ENCODE measurements at regions not wholly inside any gene's neighbourhood (a gene's known extent, or its start where the extent isn't known, plus 50 kb on each side); places are given as distances from the start of the nearest gene placed in this dataset.

DNA sequence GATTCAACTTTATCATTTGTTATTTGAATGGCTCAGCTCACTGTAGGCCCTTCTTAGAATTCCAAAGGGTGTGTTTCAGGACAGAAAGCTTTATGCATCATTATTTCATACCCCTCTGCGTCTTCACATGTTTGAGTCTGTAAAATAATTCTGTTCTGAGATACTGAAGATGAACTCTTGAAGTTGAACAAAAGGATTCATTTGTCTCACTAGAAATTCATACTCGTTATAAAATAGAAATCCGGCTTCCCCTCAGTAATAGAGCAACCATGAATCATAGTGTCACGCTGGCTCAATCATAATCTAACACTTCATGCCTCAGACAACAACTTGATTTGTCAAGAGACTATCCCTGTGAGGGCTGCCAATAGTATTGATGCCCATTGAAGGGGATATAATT is 1015.4 kb upstream of the SEMA6D start:
- Histone ChIP-seq H3K36me3 (ENCODE audit: control insufficient read depth in 2 of 4, insufficient read depth in 4 of 4, low read length in 3 of 4) (no peaks in the 10 kb centered on the region), H3K27me3 (replicated peaks in 1 of 4; ENCODE audit: control insufficient read depth in 3 of 4, extremely low read depth in 1 of 4, insufficient read depth in 3 of 4, low read length in 3 of 4) (no peaks in the 10 kb centered on the region), H3K23ac (ENCODE audit: insufficient read length) (no peak overlapping the region), H2BK120ac (replicated peaks; ENCODE audit: low read depth, low read length) (no peak overlapping the region), H3K4me3 (ENCODE audit: extremely low read depth in 1 of 4, insufficient read depth in 2 of 4, low read depth in 3 of 4, low read length in 4 of 4) (no peak overlapping the region), H3K27ac (ENCODE audit: low read depth, low read length) (no peak overlapping the region), H3K79me1 (ENCODE audit: low read depth, low read length) (no peaks in the 10 kb centered on the region), H3K4ac (replicated peaks; ENCODE audit: insufficient read length, low read depth, low read length) (no peak overlapping the region), H3K18ac (ENCODE audit: extremely low read depth, low read length) (no peak overlapping the region), H4K5ac (ENCODE audit: insufficient read length, low read depth, low read length) (no peak overlapping the region), H2AFZ (ENCODE audit: low read length) (no peak overlapping the region), H3K56ac (replicated peaks; ENCODE audit: insufficient read length, low read depth, low read length) (no peak overlapping the region), H3K23me2 (ENCODE audit: low read depth, low read length) (no peaks in the 10 kb centered on the region), H3K9me3 (ENCODE audit: insufficient read depth in 2 of 2, low read depth in 1 of 2, low read length in 1 of 2) (no peaks in the 10 kb centered on the region), H3K79me2 (ENCODE audit: control insufficient read depth in 1 of 2, insufficient read depth in 2 of 2, low read length in 2 of 2) (no peaks in the 10 kb centered on the region), H4K20me1 (replicated peaks in 1 of 2; ENCODE audit: control insufficient read depth in 1 of 2, insufficient read depth in 2 of 2, low read length in 2 of 2) (no peaks in the 10 kb centered on the region), H3K14ac (ENCODE audit: insufficient read length) (no peak overlapping the region), H2BK5ac (ENCODE audit: low read depth, low read length) (no peak overlapping the region), H3K4me2 (ENCODE audit: insufficient read depth in 1 of 2, low read depth in 2 of 2, low read length in 2 of 2) (no peak overlapping the region), H4K91ac (replicated peaks; ENCODE audit: insufficient read length, low read length) (no peak overlapping the region), H3K4me1 (replicated peaks in 1 of 4; ENCODE audit: control insufficient read depth in 3 of 4, insufficient read depth in 4 of 4, low read length in 3 of 4) (no peaks in the 10 kb centered on the region), H2BK20ac (ENCODE audit: low read length) (no peak overlapping the region), H2BK15ac (ENCODE audit: low read length) (no peak overlapping the region), H2AK5ac (ENCODE audit: low read depth, low read length) (no peak overlapping the region), H4K8ac (ENCODE audit: extremely low read depth, insufficient read depth, low read length) (no peak overlapping the region), H3K9ac (replicated peaks in 1 of 4; ENCODE audit: extremely low read depth in 1 of 4, low read depth in 3 of 4, low read length in 3 of 4) (no peak overlapping the region), H2BK12ac (ENCODE audit: low read depth, low read length) (no peak overlapping the region)
- TF ChIP-seq, protein P1, sequence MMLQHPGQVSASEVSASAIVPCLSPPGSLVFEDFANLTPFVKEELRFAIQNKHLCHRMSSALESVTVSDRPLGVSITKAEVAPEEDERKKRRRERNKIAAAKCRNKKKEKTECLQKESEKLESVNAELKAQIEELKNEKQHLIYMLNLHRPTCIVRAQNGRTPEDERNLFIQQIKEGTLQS (IDR thresholded peaks at IDR 0.05; ENCODE audit: insufficient read depth, low read depth, low read length): no peak
- TF ChIP-seq CBX5 (IDR thresholded peaks at IDR 0.05; ENCODE audit: low read depth, low read length): no peak
- TF ChIP-seq, protein P2, sequence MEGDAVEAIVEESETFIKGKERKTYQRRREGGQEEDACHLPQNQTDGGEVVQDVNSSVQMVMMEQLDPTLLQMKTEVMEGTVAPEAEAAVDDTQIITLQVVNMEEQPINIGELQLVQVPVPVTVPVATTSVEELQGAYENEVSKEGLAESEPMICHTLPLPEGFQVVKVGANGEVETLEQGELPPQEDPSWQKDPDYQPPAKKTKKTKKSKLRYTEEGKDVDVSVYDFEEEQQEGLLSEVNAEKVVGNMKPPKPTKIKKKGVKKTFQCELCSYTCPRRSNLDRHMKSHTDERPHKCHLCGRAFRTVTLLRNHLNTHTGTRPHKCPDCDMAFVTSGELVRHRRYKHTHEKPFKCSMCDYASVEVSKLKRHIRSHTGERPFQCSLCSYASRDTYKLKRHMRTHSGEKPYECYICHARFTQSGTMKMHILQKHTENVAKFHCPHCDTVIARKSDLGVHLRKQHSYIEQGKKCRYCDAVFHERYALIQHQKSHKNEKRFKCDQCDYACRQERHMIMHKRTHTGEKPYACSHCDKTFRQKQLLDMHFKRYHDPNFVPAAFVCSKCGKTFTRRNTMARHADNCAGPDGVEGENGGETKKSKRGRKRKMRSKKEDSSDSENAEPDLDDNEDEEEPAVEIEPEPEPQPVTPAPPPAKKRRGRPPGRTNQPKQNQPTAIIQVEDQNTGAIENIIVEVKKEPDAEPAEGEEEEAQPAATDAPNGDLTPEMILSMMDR (IDR thresholded peaks at IDR 0.05; ENCODE audit: control extremely low read depth in 1 of 3, insufficient read depth in 1 of 3, low read depth in 1 of 3, low read length in 3 of 3): no peak
- no peak for TF ChIP-seq SP1 (IDR thresholded peaks at IDR 0.05; ENCODE audit: low read depth, low read length)
- TF ChIP-seq CHD1 (IDR thresholded peaks at IDR 0.05; ENCODE audit: low read depth, low read length): no peak
- TF ChIP-seq CREB1 (IDR thresholded peaks at IDR 0.05): no peak
- no peak for TF ChIP-seq EP300 (IDR thresholded peaks at IDR 0.05; ENCODE audit: borderline replicate concordance in 1 of 2, low read depth in 2 of 2, low read length in 2 of 2)
- TF ChIP-seq GTF2F1 (IDR thresholded peaks at IDR 0.05; ENCODE audit: borderline replicate concordance, low read depth, low read length): no peak
- no peak for TF ChIP-seq CEBPB (IDR thresholded peaks at IDR 0.05; ENCODE audit: low read depth, low read length)
- TF ChIP-seq BRCA1 (IDR thresholded peaks at IDR 0.05; ENCODE audit: low read depth, low read length): no peak
- TF ChIP-seq SAP30 (IDR thresholded peaks at IDR 0.05; ENCODE audit: insufficient read depth, insufficient replicate concordance, low read length): no peak
- no peak for DNase-seq (ENCODE audit: low read depth in 1 of 2, low spot score in 2 of 2)
- FAIRE-seq: no peak
- POLR2A ChIA-PET (ENCODE audit: partially characterized antibody): no interaction called here
- CTCF ChIA-PET (ENCODE audit: partially characterized antibody): no interaction called here
- WGBS, 2 experiments (ENCODE audit: extremely low coverage in 1 of 2, insufficient coverage in 1 of 2, insufficient read length in 1 of 2, insufficient replicate concordance in 2 of 2, low coverage in 1 of 2, low lambda C conversion rate in 2 of 2, missing lambda C conversion rate in 1 of 2): 97% methylated on average over 4 of the region's 4 CpGs; no CpG with 5 or more reads in 1 of the 2 experiments

Measured in H1 (cell line).